ENCODE measurements at regions not wholly inside any gene's neighbourhood (a gene's known extent, or its start where the extent isn't known, plus 50 kb on each side); places are given as distances from the start of the nearest gene placed in this dataset.

GRCh38 chr16:13665876-13666275, 254.1 kb upstream of the ERCC4 start:
- TF ChIP-seq CTCF (conservative IDR thresholded peaks at IDR 0.05; ENCODE audit: low read depth, low read length) (no peak), EZH2 (IDR thresholded peaks at IDR 0.05; ENCODE audit: low read length, unreplicated experiment) (no peak), EZH2phosphoT487 (IDR thresholded peaks at IDR 0.05; ENCODE audit: borderline replicate concordance, low read length) (no peak)

All from PC-3 (cell line).